IMR-90 (cell line): ENCODE measurements at regions not wholly inside any gene's neighbourhood (a gene's known extent, or its start where the extent isn't known, plus 50 kb on each side); places are given as distances from the start of the nearest gene placed in this dataset.

ENCODE experiments used
- POLR2A ChIP-seq: IDR thresholded peaks from 2 replicates; pipeline ENCODE4 v1.6.1; 2012; ENCODE audit warnings: mild to moderate bottlenecking, low read depth, low read length
- RAD21 ChIP-seq: IDR thresholded peaks from 2 replicates; pipeline ENCODE4 v1.6.1; 2012; ENCODE audit warnings: low read length, improper control_type of control experiment
- RFX5 ChIP-seq: IDR thresholded peaks from 2 replicates; pipeline ENCODE4 v1.8.0; 2012; ENCODE audit warnings: low read depth, mild to moderate bottlenecking, low read length, moderate library complexity
- TF ChIP-seq, protein P1 (sequence below): conservative IDR thresholded peaks from 2 replicates; pipeline ENCODE4 v1.5.1; 2012; ENCODE audit warnings: mild to moderate bottlenecking, low read depth, low read length, improper control_type of control experiment
- TF ChIP-seq, protein P2 (sequence below): fragments of 150-350 bp; IDR thresholded peaks from 2 replicates; pipeline ENCODE4 v1.6.1; 2016; ENCODE audit warnings: low read depth, mild to moderate bottlenecking, low read length, moderate library complexity, borderline replicate concordance

DNA sequence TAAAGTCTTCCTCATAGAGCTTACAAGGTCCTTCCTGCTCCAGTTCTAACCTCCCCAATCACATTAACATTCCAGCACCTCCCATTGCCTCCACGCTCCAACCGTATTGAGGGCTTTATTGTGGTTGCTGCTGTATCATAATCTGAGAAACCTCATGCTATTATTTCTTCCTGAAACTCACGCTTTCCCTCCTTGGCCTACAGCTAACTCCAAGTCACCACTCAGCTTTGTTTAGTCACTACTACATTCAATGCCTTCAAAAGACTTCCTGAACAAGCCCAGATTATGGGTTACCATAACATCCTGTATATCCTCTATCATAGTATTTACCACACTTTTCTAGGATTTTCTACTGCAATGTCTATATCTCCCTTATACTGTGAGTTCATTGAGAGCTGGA is 230.4 kb downstream of the IKZF2 start:
- TF ChIP-seq RFX5 (no peak), POLR2A (no peak), RAD21 (no peak)
- TF ChIP-seq, protein P1, sequence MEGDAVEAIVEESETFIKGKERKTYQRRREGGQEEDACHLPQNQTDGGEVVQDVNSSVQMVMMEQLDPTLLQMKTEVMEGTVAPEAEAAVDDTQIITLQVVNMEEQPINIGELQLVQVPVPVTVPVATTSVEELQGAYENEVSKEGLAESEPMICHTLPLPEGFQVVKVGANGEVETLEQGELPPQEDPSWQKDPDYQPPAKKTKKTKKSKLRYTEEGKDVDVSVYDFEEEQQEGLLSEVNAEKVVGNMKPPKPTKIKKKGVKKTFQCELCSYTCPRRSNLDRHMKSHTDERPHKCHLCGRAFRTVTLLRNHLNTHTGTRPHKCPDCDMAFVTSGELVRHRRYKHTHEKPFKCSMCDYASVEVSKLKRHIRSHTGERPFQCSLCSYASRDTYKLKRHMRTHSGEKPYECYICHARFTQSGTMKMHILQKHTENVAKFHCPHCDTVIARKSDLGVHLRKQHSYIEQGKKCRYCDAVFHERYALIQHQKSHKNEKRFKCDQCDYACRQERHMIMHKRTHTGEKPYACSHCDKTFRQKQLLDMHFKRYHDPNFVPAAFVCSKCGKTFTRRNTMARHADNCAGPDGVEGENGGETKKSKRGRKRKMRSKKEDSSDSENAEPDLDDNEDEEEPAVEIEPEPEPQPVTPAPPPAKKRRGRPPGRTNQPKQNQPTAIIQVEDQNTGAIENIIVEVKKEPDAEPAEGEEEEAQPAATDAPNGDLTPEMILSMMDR, result no peak
- TF ChIP-seq, protein P2, sequence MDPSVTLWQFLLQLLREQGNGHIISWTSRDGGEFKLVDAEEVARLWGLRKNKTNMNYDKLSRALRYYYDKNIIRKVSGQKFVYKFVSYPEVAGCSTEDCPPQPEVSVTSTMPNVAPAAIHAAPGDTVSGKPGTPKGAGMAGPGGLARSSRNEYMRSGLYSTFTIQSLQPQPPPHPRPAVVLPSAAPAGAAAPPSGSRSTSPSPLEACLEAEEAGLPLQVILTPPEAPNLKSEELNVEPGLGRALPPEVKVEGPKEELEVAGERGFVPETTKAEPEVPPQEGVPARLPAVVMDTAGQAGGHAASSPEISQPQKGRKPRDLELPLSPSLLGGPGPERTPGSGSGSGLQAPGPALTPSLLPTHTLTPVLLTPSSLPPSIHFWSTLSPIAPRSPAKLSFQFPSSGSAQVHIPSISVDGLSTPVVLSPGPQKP, result no peak
